KBM-7 (cell line): ENCODE measurements at regions not wholly inside any gene's neighbourhood (a gene's known extent, or its start where the extent isn't known, plus 50 kb on each side); places are given as distances from the start of the nearest gene placed in this dataset.
"Not testable (repeated sequence)": the region's sequence is repeated elsewhere in the genome, so short reads cannot be mapped to it uniquely, and the experiment has no call there.

Experiments
- DNase-seq: peaks from one replicate; pipeline ENCODE4 v3.0.0-alpha.2; 2015
- in situ Hi-C: fragments of 300-500 bp; cut with MboI; formaldehyde crosslinking; loops from 2 replicates; pipeline ENCODE4 v1.14.3; 2020; ENCODE audit warnings: low sequenced_read_pairs, low pct_unique_long_range_greater_than_20kb, mixed read lengths

DNA sequence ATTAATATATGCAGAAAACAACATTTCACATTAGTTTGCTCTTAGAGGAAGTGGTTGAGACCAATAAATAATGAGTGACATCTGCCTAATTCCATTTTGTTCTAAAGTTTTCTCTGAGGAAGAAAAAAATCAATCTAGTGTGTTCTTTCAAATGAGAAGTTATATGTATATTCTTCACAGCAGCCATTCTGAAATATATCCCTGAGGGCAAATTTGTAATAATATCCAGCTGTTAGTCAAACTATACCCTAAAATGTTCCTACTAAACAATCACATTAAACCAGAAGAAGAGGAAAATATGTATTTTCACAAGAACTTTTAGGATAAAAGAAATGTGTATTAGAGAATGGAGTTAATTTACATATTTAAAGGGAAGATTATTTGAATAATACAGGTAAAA, 375.1 kb upstream of the CDH19 start:
- DNase-seq, result no peak
- in situ Hi-C loops, result no loop called here

DNA sequence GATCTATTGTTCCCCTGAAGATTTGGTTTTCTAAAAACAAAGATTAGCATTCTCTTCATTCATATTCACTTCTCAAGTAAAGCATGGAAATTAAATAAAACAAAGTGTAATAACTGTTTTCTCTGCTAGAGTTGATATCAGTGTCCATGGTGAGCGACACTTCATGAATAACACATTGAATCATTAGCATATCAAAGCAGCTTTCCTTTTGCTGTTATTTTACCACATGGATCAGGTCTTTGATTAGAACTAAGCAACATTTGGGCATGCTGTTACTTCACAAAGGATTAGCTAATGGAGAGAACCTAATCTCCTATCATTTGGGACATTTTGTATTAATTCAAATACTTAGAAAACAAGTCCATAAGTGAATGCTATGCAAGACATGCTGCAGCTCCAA, 368.8 kb upstream of the CDH19 start:
- DNase-seq, result no peak
- in situ Hi-C loops, result no loop called here

DNA sequence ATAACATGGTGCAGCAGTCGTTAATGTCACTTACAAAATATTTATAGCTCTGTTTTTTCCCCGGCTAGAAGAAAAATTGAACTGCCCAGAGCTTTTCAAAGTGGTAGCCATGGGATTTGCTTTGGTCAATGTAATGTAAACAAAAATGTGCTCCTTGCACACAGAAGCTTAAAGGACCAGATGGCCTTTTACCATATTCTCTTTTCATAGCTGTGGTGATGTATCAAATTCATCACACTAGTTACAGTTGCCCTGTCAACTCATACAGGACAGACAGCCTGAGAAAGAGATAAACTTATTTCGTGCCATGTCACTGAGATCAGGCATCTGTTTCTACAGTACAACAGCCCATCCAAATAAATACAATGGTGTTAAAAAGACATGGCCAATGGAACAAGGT, 368.1 kb upstream of the CDH19 start:
- in situ Hi-C loops, result no loop called here
- DNase-seq, result no peak

DNA sequence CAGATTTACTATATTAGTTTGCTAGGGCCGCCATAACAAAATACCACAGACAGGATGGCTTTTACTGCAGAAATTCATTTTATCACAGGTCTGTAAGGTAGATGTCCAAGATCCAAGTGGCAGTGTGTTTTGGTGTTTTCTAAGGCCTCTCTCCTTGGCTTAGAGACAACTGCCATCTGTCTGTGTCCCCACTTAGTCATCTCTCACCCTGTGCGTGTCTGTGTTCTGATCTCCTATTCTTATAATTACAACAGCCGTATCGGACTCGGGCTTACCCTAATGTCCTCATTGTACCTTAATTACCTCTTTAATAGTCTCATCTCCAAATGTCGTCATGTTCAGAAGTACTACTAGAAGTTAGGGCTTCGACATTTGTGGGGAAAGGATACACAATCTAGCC, 362.3 kb upstream of the CDH19 start:
- no peak for DNase-seq
- in situ Hi-C loops, result no loop called here

GRCh38 chr18:66958309-66958708, 354.4 kb upstream of the CDH19 start:
- in situ Hi-C loops, result no loop called here
- no peak for DNase-seq

- in situ Hi-C loops, result no loop called here
- no peak for DNase-seq
These were observed 347.9 kb upstream of the CDH19 start for GRCh38 chr18:66951750-66952149.

DNA sequence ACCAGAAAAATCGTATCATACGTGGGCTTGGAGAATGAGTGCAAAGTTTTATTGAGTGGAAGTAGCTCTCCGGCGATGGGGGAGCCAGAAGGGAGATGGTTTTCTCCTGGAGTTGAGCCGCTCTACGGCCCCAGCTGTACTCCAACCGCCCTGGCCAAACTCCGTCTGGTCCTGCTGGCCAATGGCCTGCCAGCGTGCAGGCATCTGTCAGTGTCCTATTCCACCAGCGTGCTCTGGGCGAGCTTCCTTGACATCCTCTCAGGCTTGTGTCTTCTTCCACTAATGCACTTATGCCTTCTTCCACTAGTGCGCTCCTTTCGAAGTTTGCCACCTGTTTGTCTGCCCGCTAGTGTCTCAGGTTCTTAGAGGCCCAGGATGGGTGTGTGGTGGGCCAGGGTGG, 345.5 kb upstream of the CDH19 start:
- no peak for DNase-seq
- in situ Hi-C loops, result no loop called here

DNA sequence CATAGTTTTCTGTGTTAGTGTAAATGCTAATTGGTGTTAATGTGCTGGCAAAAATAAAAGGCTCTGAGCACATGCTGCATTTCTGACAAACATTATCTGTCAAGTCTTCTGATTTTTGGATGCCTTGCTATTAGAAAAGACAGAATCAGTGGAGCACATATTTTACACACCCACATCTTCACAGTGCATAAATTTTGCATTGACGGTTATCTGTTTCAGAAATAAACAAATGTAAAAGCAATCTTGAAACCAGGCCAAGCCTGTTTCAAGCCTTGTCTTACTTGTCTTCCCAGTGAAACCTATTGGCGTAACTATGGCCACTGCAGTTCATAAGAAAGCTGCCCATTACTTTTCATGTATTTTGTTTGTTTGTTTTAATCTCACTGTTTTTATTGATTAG, 333.7 kb upstream of the CDH19 start:
- no peak for DNase-seq
- in situ Hi-C loops, result no loop called here

DNA sequence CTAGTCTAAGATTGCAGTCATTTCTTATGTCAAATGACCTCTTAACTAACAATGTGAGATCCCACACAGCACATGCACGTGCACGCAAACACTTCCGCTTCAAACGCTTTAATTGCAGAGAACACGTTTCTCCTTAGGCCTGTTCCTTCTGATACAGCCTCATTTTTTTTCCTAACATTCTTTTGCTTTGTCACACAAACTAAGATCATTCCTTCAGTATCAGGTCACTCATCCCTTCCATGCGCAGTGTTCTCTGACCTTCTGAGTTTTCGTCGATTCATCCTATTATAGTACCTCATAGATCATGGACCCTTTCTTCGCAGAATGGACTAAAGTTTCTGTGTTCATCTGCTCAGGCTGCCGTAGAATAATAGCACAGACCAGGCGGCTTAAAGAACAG, 327.1 kb upstream of the CDH19 start:
- DNase-seq, result no peak
- in situ Hi-C loops, result no loop called here

DNA sequence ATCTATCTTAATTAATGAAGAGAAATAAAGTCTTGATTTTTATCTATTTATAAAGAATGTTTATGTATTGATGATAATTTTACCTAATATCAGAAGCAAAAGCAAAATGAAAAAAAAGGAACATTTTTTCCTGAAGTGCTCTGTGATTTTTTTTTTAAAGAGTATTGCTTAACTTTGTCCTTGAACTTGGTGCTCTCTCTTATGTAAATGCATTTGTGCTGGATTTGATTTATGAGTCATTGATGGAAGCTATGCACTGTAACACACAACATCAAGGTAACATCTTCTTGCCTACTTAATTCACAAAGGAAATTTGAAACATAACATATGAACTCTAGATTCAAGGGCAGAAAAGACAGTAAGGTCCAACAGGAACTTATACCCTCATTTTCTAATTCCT, 312.9 kb upstream of the CDH19 start:
- in situ Hi-C loops, result no loop called here
- DNase-seq, result no peak

- DNase-seq, result no peak
- in situ Hi-C loops, result no loop called here
These were observed 296.9 kb upstream of the CDH19 start for GRCh38 chr18:66900837-66901236.

GRCh38 chr18:66895631-66896030, 291.7 kb upstream of the CDH19 start:
- no peak for DNase-seq

GRCh38 chr18:66894851-66895250, 291.0 kb upstream of the CDH19 start:
- in situ Hi-C loops, result no loop called here
- no peak for DNase-seq

More at GRCh38 chr18:66895631-66896030, 291.7 kb upstream of the CDH19 start:
- in situ Hi-C loops, result no loop called here

GRCh38 chr18:66892388-66892787, 288.5 kb upstream of the CDH19 start:
- in situ Hi-C loops, DNase-seq: not testable (repeated sequence)

DNA sequence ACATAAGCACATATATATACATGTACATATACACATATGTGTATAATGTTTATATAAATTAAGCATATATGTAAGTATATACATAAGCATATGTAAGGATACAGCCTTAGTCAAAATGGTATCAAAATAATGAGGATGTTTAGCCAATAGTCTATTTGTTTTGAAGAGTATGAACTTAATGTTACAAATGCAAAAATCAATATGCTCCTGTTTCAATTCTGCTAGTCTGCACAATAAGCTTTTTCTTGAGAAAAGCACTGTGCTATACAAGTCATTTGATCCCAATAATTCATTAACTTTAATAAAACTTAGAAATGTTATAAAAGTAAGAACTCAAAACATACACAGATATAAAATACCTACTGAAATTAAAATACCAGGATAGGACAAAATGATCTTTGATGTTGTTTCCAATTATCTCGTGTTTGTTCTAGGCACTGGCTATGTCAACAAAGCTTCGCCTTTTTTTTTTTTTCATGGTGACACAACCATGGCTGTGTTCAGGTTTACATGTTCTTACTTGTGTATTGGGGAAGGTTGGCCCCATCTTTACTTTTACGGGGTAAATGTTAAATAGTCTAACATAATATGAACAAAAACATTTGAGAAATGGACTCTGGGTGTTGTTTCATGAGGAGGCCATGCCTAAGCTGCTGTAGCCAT, 271.1 kb upstream of the CDH19 start:
- in situ Hi-C loops, result no loop called here
- no peak for DNase-seq

- in situ Hi-C loops, result no loop called here
These were observed 270.5 kb upstream of the CDH19 start for GRCh38 chr18:66874375-66874774.

GRCh38 chr18:66873899-66874298, 270.0 kb upstream of the CDH19 start:
- in situ Hi-C loops, result no loop called here
- DNase-seq, result no peak

More at GRCh38 chr18:66874375-66874774, 270.5 kb upstream of the CDH19 start:
- no peak for DNase-seq

DNA sequence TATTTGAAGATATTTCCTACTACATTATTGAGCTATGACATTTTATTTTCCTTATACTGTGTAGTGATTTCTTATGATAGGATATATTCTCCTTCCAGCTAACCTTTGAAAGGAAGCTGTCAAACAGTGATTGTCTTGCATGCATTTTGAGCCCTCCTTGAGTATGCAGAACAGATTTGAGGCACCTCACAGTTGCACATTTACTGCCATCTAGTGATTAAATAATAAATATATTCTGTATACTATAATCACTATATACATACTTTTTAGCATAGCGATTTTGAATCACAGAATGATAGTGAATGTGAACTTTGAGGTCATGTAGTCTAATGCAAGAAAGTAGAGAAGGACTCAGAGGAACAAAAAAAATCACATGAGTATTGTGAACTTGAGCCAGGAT, 268.4 kb upstream of the CDH19 start:
- peak; percentile 2 for DNase-seq

GRCh38 chr18:66867653-66868052, 263.8 kb upstream of the CDH19 start:
- in situ Hi-C loops, result no loop called here

More for the DNA sequence above, 268.4 kb upstream of the CDH19 start:
- in situ Hi-C loops, result no loop called here

DNA sequence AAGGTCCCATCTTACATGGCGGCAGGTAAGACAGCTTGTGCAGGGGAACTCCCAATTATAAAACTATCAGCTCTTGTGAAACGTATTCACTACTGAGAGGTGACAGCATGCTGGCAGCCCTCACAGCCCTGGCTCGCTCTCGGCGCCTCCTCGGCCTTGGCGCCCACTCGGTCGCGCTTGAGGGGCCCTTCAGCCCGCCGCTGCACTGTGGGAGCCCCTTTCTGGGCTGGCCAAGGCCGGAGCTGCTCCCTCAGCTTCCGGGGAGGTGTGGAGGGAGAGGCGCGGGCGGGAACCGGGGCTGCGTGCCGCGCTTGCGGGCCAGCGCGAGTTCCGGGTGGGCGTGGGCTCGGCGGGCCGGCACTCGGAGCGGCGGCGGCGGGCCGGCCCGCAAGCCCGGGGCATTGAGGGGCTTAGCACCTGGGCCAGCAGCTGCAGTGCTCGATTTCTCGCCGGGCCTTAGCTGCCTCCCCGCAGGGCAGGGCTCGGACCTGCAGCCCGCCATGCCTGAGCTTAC, 262.6 kb upstream of the CDH19 start:
- in situ Hi-C loops, DNase-seq: not testable (repeated sequence)

More at GRCh38 chr18:66867653-66868052, 263.8 kb upstream of the CDH19 start:
- no peak for DNase-seq

DNA sequence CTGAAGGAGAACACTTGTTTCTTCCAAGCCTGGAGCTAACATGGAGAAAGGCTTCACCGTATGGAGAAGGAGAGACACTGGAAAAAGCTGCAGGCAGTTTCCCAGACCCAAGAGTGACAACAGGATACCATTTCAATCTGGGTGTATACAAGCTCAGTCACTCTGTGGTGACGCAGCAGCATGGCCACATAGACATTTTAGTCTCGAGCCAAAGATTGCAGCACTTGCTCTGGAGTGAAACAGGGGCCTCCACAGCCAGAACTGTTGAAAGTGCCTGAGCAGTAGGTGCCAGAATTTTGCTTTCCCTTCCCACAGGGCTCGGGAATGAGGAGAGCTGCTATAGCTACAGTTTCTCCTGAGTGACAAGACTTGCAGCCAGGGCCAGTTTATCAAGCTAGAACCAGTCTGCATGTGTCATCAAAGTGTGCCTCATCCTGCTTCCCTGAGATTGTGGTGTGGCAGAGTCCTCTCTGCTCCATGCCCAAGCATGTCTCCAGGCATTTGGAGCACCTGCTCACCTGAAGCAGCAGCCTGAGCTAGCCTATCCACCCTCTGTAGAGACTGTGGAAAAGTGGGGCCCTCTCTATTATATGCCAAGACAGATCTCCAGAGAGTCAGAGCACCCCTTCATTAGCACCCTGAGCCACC, 234.6 kb upstream of the CDH19 start:
- DNase-seq, result no peak
- in situ Hi-C loops, result no loop called here
